HG03280 (cell line): ENCODE measurements at regions not wholly inside any gene's neighbourhood (a gene's known extent, or its start where the extent isn't known, plus 50 kb on each side); places are given as distances from the start of the nearest gene placed in this dataset.

Experiments
- ATAC-seq: cut with Tn5 transposase; IDR thresholded peaks from one replicate; pipeline ENCODE4 v1.9.1; 2021; ENCODE audit warnings: mild to moderate bottlenecking, moderate library complexity; ENCODE audit not compliant: unreplicated experiment

DNA sequence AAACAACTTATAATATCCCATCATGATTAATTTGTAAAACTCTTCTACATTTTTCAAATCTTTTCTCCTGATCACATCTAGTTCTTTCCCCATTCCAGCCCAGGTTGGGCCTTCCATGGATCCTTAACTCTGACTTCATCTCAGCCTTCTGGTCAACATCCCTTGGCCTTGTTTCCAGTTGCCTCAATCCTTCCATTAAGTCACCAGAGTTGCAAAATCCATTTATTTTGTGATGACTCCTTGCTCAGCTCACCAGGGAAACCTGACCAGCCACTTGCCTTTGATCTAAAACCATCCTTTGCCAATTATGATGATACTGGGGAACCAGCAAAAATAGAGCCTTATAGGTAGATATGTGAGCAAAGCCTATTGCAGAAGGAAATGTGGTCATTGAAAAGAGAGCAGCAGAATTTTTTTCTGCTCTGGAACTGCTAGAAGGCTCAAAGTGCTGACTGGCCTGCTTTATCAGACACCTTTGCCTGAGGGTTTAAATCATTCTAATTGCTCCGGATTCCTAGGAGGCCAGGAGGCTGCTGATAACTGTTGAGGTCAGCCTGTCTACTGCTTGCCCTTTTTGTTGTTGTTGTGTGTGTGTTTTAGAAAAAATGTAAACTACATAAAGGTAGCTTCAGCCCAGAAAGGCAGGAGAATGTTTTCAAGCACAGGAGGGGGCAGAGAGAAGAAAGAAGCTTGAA lies 512.2 kb upstream of the GRIA1 start:
- no peak for ATAC-seq

DNA sequence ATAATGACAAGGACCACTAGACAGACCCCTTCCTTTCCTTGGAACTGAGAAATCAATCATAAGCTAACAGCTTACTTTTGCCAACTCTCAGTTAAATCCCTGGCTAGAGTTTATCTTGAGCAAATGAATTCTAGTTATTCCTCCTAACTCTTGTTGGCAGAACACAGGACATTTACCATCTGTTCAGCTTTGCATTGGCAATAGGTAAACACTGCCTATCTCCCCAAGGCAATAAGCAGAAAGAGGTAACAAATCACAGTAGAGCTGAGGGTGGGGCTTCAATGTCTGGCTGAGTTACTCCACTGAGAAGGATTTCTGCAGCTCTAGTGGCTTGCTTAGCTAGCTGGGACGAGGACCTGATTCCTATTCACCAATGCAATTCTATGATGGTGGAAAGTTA lies 503.3 kb upstream of the GRIA1 start:
- no peak for ATAC-seq

DNA sequence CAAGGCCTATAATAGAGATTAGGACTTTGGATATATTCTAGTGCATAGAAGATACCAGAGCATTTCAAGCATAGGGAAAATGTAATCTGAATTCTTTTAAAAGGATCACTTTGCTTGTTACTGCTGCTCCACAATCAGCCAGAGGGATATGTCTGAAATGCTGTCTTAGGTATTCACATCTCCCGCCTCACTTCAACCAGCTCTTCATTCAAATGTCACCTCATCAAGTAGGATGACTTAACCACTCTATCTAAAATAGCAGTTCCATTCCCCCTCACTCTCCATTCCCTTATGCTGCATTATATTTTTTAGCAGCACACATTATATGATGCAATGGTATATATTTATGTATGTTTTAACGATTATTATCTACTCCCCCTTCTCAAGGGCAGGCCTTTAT lies 500.3 kb upstream of the GRIA1 start:
- no peak for ATAC-seq

DNA sequence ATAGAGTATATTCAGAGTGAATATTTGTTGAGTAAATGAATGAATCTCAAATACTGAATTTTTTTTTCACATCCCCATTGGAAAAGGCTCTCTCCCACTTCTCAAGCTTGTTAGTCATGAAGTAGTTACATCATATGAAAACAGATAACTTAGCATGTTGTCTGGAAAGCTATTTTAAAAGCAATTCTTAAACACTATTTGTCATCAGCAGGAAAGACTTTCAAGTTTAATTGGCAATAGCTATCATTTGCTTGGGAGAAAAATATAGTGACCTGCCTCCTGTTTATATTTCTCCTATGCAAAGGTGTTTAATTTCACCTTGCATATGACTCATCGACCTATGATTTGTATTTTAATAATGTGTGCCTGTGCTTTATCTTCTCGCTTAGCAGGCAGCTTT lies 499.8 kb upstream of the GRIA1 start:
- ATAC-seq: no peak

DNA sequence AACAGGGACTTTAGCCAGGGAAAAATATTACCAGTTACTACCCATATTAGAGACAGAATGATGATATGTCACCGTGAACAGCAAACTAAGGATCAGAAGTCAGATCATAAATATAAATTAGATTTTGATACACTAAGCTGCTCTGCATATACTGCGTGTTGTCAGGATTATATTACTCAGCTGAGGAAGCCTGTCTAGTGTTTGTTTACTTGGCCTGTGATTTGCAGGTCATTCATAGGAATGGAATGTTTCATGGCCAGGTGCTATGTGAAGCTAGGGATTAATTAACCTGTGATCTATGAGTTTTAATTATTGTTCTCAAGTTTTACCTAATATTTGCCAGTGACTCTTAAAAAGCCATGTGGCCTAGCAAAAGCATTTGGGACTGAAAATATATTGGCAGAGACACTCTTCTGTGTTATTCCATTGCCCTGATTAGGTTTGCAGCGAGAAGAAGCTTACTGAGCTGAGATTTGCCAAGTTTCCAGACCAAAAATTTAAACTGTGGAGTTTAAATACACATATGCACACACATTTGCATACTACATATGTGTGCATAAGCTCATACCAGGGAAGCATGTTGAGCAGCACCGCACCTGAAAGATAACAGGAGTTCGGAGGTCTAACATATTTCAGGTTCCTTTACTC lies 496.3 kb upstream of the GRIA1 start:
- no peak for ATAC-seq

DNA sequence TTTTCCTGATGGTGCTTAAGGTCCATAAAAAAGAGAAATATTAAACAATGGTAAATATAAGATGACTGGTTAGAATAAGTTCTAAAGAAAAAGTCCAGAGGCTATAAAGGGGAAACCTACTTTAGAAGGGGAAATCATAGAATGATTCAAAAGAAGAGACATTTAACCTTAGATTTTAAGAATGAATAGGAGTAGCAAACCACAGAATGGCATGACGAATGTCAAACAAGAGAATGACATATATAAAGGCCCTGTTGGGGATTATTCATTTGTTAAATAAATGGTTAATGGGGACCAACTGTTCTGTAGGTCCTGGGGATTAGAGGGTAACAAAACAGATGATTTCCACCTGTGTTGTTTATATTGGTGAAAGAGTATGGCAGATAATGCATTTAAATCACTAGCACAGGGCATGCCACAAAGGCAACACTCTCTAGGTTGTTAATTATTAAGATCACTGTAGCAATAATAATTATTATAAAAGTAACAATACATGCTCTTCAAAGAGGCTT lies 495.2 kb upstream of the GRIA1 start:
- no peak for ATAC-seq

DNA sequence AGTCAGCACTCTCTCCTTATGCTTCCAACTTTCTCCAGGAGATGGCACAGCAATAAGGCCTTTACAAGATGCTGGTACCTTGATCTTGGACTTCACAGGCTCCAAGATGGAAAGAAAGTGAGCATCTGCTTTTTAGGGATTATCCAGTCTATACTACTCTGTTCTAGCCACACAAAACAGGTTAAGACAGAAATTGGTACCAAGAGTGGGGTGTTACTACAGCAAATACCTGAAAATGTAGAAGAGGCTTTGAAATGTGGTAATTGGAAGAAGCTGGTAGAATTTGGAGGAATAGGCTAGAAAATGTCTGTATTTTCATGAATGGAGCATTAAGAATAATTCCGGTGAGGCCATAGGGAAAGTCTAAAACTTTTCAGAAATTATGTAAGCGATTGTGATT lies 484.8 kb upstream of the GRIA1 start:
- no peak for ATAC-seq

DNA sequence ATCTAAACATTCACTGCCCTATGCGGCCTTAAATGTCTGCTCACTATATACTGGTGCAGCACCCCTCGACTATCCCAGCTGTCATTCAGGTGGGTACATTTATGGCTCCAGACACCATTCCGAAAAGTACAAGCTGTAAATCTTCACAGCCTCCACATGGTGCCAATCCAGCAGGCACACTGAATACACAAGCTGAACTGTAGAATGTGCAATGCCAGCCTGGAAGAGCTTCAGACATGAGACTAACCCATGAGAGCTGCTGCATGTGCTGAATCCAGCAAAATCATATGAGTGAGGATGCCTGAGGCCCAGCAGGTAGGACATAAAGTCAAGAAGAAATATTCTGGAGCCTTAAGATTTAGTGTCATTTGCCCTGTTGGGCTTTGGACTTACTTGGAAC lies 483.8 kb upstream of the GRIA1 start:
- no peak for ATAC-seq

DNA sequence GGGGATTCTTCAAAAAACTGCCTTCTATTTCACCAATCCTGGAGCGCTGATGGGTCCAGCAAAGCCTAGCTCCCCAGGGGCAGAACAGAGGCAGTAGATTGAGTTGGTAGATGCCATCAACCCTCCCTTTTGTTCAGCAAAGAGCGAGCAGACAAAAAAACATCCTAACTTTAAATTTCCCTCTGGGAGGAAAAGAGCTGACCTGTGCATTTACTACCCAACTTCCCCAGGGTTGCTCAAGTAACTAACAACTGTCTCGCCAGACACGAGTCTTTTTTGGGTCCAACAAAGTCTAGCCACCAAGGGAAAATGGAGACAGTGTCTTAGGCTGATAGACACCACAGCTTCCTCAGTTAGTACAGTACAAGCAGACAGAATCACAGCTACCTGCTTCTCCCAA lies 476.3 kb upstream of the GRIA1 start:
- no peak for ATAC-seq

DNA sequence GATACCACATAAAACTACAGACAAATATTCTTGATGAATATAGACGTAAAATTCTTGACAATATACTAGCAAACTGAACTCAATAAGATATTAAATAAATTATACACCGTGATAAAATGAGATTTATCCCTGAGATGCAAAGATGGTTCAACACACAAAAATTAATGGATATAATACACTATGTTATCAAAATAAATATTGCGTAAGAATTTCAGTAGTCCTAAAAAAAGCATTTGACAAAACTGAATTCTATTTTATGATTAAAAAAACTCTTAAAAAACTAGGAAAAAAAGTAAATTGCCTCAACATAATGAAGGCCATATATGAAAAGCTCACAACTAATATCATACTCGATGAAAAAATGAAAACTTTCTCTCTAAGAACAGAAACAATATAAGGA lies 472.3 kb upstream of the GRIA1 start:
- ATAC-seq: no peak

DNA sequence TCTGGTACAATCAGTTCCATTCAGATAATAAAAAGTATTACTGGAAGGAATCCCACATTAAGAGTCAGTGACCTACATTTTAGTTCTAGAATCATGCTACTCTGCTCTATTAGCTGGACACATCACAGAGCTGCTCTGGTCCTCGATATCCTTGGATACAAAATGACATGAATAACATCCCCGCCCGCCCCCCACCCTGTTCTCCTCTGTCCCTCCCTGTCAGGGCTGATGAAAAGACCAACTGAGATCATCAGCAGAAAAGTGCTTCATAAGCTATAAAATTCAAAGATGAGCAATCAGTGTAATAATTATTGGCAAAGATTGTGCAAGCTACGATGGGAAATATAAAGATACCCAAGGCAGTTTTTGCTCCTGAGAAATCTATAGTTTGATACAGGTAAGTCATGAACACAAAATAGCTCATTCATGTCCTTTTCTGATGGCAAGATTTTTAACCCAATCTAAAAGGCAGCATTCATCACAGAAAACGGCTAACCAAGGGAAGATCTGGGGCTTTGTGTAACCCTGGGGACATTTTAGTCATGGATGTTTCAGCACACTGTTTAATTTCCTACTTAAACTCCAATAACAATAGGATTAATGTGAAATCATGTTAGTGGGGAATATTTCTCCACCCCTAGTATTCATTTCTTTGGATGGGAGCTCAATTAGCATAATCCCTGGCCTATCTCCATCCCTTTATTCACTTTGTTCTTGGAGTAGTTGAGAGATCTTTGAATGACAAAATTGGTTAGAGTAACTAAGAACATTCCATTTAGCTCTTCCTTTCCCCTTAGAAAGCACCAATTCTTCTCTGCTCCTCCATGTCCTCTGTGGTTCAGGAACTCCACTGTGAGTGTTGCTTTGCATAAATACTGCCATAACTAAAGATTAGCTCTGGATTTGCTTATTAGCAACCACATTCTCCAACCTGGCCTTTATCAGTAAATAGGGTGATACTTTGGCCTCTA lies 459.4 kb upstream of the GRIA1 start:
- ATAC-seq: no peak

DNA sequence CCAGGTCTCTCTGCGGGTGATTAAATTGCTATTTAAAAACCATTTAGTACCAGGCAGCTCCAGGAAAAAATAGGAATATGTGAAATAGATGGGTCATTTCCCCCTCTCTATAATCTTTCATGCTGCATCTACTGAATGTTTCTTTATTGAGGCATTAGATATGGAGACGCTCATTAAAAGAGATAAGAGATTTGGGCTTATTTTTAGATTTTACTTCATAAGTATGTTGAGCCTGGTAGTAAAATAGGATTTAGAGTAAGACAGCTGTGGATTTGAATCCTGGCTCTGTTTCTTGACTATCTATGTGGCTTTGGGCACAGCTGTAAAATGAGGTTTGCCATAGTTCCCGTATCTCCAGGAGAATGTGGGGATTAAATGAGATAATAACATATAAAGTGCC lies 451.0 kb upstream of the GRIA1 start:
- no peak for ATAC-seq

DNA sequence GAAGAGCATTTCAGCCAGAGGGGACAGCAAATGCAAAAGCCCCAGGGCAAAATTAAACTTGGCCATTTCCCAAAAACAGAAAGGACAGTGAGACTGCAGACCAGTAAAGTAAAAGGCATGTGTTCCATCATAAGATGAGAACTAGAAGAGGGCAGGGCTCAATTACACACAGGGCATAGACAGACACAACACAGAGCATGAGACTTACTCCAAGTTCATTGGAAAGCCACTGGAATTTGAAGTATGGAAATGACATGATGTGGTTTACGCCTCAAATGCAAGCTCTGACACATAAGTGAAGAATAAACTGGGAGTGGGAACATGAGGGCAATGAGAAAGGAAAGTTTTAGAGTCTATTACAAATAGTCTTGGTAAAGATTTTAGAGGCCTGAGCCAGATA lies 446.6 kb upstream of the GRIA1 start:
- ATAC-seq: no peak

DNA sequence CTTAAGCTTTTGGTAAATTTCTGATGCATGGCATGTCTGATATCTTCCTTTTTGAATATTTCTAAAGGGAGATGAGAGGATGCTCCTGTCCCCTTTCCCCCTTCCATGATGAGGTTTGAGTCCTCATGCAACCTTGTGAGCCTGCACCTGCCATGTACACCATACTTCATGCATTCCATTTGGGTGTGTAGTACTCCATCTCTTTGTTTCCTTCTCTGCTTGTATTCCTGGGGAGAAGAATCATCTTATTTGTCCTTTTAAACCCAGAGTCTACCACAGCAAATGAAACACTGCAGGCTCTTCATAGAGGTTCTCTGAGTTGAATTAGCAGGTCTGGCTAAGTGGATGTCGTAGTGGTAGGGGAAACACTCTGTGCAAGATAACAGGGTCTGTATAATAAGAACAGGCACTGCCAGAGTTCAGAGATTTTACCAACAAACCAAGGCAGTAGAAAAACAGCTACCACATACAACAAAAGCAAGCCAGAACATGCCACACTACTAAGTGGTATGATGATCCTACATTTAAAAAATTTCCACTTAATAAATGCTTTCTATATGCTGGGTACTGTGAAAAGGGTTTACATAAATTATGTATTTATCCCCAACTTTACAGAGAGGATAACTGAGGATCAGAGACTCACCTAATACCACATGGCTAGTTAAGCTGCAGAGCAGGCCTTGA lies 439.8 kb upstream of the GRIA1 start:
- no peak for ATAC-seq

DNA sequence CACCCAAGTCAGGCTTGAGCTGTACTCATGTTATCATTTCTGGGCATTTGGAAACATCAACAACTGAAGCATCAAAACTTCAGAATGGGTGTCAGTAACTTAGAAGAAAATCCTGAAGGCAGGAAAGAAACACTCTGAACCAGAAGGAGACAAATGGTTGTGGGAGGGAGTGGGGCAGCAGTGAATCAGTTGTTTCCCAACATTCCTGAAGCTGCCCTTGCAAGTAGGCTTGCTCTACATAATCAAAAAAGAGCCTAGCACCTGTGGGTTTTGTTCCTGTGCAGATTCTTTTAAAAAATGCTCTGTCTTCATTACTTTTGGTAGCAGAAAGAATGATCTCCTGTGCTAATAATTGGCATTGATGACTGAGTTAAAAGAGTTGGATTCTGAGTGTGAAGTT lies 424.2 kb upstream of the GRIA1 start:
- no peak for ATAC-seq

DNA sequence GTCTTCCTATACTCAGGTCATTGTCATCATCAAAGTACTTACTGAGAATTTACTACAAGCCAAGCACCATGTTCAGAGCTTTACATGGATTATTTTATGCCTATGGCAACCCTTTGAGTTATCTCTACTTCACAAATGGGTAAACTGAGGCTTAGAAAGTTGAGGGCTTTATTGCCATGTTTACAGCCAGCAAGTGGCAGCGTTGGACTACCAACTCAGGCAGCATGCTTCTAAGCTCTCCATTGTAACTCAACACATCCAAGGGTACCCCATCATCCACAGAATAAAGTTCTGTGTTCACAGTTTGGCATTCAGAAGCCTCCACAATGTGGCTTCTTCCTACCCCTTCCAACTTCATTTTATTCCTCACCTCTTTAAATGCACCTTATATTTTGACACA lies 422.6 kb upstream of the GRIA1 start:
- no peak for ATAC-seq

DNA sequence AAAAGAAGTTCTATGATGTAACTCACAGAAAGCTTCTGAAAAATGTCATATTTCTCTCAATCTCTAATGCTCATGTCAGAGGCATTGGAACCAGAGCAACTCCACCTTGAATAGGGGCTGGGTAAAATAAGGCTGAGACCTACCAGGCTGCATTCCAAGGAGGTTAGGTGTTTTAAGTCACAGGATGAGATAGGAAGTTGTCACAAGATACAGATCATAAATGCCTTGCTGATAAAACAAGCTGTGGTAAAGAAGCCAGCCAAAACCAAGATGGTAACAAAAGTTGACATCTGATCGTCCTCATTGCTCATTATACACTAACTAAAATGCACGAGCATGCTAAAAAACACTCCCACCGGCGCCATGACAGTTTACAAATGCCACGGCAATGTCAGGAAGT lies 411.1 kb upstream of the GRIA1 start:
- ATAC-seq: no peak

DNA sequence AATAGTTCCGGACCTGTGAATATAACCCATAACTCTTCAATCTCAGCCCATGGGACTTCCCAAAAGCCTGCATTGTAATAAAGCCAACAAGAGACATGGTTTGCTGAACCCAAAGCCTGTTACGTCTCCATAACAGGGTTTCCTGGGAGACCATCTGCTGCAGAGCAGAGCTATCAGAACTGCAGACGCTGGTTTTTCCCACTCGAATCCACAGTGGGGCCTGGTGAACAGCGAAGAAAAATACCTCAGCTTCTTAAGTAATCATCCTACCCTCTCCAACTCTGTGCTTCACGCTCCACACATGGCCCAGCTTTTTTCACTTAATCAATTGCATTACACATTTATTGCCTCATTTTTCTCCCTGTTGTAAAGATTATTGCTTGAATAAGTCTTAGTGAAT lies 409.5 kb upstream of the GRIA1 start:
- ATAC-seq: no peak

DNA sequence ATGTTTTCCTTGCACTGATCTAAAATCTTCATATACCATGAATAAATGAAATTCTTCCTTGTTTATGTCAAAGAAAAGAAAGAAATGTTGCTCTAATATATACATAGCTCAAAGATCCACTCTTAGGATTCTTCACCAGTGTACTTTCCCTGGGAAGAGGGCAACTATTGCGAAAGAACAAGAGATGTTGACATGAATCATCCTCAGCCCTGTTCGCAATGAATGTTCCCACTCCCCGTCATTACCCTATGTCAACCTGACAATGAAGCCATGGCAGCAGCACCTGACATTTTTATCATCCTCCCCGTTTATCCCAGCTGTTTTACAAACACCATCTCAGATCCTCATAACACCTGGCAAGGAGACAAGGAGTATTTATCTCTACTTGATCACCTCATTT lies 409.1 kb upstream of the GRIA1 start:
- no peak for ATAC-seq

DNA sequence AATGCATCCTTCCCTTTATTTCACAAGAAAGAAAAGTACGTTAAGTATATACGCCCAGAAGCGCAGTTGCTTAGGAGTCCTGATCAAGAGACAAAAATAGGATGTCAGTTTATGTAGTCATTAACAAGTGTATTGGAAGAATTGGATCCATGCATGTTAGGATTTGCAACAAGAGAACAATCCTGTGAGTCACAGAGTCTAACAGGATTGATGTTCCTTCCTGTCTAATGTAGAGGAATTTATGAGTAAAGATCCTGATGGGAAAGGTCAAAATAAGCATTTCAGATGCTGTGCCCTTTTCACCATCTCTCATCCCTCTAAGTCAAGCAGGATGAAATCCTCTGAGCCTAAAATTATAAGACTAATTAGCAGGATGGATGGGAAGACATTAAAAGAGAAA lies 406.0 kb upstream of the GRIA1 start:
- no peak for ATAC-seq

DNA sequence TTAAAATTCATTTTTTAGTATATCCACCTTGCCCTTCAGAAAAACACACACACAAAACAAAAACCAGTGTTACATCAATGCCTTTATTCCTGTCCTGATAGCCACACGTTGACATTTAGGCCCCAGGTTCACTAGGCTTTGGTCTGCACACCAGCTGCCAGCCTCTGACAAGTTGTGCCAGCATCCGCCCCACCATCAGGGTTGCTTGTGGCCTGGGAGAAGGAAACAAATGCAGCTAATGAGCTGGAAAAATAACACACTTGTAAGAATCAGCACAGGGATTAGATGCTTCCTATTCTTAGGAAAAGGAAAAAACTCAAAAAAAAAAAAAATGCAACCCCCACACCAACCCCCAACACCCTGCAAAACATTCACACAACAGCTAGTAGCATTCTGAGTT lies 404.0 kb upstream of the GRIA1 start:
- no peak for ATAC-seq
